GM19239 (cell line): ENCODE measurements at regions not wholly inside any gene's neighbourhood (a gene's known extent, or its start where the extent isn't known, plus 50 kb on each side); places are given as distances from the start of the nearest gene placed in this dataset.

ENCODE experiments used
- DNase-seq: peaks from one replicate; pipeline ENCODE4 v3.0.0; 2011; ENCODE audit warnings: low spot score; ENCODE audit not compliant: insufficient read length
- FAIRE-seq: peaks from 2 replicates; lab custom pipeline; 2011; peaks lifted over from hg19 to GRCh38; lab: Jason Lieb, UNC

DNA sequence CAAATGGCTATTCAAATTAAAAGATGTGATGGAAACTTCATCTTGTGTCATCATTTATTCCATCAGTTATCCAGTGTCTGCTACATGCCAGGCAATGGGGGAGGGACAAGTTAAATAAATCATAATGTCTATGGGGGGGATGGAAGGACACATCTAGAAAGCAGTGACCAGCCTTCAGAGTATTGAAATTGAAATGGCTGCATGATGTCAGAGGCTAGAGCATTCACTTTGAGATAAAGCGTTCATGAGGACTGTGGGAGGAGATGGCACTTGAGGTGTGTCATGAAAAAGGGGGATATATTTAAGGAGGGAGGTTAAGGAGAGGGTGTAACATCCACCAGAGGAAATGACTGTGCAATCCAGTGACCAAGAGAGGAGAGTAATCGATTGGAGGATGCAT is 50.6 kb downstream of the SLIT2 start:
- FAIRE-seq = no peak

DNA sequence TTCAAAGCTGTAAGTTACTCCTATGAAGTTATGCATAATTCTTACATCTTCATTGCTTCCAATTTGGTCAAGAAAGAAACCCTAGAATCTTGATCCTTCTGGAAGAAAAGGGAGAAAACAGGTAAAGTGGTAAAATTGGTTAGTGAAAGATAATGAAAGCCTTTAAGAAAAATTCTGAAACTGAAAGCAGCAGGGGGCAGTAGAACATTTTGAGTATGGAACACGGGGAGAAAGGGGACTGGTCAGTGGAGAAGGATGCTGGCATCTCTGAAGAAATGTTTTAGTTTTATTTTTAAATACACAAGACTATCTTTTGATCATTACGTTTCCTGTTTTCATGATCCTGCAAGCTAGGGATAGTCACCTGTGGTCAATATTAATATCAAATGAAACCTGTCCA is 54.3 kb downstream of the SLIT2 start:
- no peak for FAIRE-seq
- no peak for DNase-seq

More for the DNA sequence above, 50.6 kb downstream of the SLIT2 start:
- DNase-seq = no peak

DNA sequence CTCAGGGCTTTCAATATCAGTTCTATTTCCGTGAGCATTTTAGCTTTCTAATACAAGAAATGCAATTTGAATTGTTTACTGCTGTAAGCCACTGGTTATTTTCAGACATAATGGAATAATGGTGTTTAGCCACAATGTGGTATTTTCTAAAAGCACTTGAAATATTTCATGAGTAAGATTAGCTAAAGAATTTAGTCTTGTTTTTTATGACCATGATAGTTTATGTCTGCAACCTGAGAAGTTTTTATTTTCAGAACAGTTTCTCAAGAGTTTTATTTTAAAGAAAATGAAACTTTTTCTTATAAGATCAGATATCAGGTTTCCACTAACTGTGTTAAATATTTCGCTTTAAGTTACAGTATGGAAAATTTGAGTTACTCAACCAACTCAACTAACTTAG is 60.2 kb downstream of the SLIT2 start:
- DNase-seq (no peak), FAIRE-seq (no peak)

DNA sequence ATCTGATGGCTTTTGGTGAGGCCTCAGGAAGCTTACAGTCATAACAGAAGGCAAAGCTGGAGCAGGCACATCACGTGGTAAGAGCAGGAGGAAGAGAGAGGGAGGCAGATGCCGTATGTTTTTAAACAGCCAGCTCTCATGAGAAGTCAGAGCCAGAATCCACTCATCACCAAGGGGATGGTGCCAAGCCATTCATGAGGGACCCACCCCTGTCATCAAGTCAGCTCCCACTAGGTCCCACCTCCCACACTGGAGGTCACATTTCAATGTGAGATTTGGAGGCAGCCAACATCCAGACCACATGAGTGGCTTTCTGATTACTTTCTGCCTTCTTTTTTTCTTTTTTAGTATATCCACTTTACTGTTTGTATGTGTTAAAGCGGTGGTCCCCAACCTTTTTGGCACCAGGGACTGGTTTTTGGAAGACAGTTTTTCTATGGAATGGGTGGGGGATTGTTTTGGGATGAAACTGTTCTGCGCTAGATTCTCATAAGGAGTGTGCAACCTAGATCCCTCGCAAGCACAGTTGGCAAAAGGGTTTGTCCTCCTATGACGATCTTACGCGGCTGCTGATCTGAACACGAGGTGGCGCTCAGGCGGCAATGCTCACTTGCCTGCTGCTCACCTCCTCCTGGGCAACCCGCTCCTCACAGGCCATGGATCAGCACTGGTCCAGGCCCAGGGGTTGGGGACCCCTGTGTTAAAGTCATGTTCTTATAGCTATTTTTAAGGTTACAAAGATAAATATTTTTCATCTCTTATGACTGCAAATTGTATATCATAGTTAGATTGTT is 61.7 kb downstream of the SLIT2 start:
- FAIRE-seq = no peak
- DNase-seq = no peak

DNA sequence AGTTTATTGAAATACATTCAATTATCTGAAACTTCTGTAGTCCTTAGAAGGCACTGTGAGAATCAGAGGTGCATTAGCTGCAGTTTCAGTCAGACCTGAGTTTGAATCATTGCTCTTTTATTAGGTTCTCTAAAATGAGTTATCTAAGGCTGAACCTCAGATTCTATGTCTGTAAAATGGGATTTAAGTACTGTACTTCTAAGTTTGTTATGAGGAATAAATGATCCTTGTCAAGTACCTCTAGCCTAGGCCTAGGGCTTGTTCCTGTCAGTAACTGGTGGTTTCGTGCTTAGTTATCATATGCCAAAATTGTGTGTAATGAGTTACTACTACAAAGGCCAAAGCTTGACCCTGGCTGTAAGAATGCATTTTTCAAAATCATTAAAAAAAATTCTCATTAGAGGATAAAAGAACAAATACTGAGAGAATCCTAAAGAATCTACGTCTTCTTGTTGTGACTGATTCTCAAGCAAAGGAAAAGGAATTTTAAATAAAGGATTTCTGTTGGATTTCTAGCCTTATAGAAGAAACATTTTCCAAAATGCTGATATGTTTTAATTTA is 65.8 kb downstream of the SLIT2 start:
- FAIRE-seq = no peak

DNA sequence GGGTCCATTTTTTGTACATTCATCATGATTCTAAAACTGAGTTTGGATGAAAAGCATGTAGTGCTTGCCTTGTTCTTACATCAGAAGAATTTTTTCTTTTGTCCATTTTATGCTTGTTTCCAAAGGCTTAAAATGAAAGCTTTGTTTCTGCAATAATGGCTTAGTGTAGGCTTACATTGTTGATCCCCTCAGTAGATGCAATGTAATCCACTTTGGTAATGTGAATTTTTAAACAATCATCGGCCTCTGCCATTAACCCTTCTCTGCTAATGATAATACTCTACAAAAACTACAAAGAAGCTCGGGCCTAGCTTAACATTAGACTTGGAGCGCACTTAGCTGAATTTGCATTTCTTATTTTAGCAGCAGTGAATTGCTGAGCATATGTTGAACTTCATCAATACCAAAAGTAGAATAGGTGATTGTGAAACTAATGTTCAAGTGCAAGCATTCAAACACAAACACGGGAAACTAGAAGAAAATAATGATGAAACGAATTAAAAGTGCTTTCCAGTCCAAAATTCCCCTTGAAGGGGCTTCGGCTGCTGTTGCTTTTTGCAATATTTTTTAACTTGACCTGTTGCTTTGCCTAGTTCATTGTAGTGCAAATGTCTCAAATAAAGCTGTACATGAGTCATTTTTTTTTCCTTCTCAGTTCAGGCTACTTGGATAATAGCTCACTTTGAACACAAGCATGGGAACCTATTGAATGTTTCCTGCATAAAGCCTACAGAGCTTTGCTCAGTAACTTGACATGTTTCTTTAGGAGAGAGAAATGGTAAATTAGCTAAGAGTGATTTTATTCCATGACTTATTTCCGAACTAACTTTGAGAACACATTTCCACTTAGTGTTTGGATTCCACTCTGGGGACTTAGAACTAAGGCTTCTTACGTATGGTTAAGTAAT is 66.5 kb downstream of the SLIT2 start:
- no peak for DNase-seq
- FAIRE-seq = no peak

More for the DNA sequence above, 65.8 kb downstream of the SLIT2 start:
- no peak for DNase-seq

DNA sequence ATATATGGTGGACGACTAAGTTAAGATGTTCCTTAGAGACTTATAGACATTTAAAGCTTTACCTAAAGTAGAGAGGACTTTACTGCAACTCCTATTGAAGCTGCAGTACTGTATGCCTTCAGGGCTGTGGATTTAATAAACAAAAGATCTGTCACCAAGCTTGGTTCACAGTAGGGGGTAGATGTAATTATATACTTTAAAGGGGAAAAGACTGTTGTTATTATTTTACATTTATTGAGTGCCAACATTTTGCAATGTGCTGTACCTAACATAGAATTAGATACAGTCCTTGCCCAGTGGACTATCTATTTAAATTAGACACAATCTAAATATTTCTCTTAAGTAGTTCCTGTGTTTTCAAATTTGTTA is 67.2 kb downstream of the SLIT2 start:
- FAIRE-seq (no peak), DNase-seq (no peak)

DNA sequence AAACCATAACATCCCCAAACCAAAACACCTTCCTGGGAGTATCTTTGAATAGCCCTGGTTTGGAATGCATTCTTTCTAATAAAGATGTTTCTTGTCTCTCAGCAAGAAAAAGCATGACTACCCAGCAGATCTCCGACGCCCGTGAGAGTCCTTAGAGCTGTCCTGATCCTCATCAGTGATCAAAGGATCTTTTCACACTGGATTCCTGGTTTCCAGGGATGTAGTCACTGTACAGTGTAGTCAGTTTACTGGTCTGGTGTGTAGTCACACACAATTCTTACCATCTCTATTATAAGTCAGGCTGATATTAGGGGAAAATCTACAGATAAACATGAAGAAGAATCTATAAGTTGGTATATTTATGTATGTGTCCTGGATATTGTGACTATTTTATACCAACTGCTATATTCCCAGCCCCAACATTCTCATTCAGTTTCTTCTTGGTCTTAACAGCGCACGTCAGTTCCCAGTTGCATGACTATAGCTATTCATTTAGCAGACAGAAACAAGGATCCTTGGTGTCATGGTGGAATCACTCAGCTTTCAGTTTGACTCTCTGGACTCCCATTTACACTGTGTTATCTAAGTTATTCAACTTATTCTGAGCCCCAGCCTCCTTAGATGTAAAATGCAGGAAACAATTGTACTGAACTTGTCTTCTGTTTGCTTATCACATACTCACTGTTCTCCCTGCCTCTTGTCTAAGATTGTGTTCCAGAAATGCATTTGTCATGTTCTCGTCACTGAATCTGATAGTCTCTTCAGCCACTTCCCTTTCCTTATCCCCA is 68.3 kb downstream of the SLIT2 start:
- DNase-seq = no peak
- FAIRE-seq = no peak

DNA sequence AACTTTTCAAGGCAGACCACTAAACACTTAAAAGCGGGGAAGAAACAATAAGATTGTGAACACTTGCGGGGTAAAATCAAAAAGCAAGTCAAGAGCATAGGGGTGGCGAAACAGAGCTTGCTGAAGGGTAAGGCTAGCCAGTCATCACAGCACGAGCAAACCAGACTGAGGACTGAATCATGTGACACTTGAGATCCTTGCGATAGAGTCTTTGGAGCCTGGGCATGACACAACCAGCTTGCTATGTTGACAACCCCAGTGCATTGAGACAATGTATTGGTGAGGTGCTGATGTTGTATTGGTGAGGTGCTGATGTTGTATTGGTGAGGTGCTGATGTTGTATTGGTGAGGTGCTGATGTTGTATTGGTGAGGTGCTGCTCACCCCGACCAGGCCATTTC is 72.3 kb downstream of the SLIT2 start:
- no peak for DNase-seq
- no peak for FAIRE-seq

DNA sequence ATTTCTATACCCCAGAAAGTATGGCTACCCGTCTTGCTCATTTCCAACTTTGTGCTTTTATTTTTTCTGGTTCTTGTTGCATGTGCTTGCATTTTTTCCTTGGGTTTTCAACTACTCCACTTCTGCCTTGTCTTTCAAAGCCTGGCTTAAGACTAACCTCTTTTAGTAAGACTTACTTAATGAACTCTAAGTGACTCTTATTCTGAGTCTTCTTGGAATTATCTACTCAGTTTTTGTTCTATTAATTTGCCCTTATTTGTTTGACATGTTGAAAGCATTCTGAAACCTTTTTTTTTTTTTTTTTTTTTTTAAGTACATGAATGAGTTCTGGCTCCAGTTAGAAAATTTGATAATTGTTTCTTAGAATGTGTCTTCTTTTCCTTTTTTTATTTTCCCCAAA is 74.8 kb downstream of the SLIT2 start:
- DNase-seq = no peak
- FAIRE-seq = no peak

DNA sequence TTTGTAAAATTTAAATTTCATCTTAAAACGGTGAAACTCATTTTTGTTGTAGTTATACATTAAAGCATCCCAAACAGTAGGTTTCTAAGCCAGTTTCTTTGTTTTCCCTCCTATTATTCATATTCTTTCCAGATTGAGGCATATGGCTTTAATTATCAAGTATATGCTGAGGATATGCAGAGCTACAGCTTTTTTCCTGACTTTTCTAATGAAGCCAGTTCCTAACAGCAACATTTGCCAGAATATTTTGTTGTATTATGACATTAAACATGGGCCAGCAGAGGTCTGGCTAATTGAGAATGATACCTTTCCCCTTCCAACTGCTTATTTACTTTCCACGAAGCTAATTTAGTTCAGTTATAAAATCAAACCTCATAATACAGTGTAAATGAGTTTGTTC is 75.3 kb downstream of the SLIT2 start:
- no peak for DNase-seq
- FAIRE-seq = no peak

DNA sequence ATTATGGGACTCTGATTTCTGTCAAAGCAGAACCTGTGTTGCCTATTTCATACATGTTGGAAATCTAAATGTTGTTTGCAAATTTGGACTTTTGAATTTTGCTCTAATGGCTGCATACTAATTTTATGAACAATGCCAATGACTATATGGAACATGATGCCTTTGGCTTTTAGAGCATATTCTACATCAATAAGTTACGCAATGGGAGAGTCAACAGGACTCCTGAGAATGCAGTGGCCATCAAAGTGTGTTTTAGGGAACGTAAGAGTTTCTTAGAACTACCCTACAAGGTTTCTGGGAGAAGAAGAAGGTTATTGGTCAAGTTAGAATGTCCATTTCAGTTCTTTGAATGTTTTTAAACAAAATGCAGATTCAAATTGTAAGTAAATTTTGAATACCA is 76.1 kb downstream of the SLIT2 start:
- no peak for FAIRE-seq
- DNase-seq = no peak

DNA sequence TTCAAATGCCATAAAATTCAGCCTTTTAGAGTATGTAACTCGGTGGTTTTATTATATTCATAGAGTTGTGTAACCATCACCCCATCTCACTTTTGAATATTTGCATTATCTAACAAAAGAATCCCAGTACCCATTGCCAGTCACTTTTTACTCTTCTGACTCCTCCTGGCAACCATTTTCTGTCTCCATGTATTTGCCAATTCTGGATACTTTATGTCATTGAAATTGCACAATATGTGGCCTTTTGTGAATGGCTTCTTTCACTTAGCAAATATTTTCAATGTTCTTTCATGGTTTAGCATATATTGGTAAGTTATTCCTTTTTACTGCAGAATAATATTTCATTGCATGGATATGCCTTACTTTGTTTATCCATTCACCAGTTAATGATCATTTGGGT is 79.9 kb downstream of the SLIT2 start:
- DNase-seq = no peak
- no peak for FAIRE-seq

DNA sequence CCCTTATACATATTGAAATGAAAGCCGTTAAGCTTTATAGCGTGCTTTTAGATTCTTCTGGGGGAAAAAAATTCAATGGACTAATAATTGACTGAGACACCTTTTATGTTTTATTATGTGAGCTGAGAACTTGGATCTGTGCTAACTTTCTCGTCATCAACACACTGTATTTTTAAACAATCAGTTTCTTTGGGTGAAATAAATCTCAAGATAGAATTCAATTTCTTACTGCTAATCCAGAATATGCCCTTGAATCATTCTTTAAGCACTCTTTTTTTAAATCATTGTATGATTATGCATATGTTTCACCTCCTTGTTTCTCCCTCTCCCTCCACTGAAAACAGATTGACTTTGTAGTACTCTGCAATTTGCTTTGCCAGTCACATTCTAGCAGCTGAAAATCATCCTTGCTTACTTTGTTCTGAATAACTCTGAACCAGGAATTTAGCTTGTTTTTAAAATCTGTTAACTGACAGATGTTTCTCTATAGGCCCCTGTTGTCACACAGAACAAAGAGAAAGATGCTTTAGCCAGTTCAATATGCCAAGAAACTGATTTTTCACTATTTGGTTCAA is 81.5 kb downstream of the SLIT2 start:
- FAIRE-seq (no peak), DNase-seq (no peak)

DNA sequence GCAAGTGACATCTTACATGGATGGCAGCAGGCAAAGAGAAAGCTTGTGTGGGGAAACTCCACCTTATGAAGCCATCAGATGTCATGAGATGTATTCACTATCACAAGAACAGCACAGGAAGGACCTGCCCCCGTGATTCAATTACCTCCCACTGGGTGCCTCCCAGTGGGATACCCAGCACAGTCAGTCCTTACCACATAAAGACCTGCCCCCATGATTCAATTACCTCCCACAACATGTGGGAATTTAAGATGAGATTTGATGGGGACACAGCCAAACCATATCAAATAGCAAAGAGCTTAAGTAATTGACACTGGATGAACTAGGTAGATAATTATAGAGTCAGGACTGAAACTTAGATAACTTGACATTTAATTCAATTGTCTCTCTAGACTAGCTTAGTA is 85.6 kb downstream of the SLIT2 start:
- DNase-seq (no peak), FAIRE-seq (no peak)

DNA sequence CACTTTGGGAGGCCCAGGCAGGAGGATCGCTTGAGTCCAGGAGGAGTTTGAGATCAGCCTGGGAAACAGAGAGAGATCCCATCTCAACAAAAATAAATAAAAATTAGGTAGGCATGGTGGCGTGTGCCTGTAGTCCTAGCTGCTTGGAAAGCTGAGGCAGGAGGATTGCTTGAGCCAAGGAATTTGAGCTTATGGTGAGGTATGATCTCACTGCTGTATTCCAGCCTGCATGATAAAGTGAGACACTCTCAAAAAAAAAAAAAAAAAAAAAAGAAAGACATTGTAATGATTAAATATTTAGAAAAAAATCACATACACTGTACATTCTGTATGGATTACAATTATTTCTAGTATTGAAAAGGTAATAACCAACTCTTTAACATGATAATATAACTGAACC is 87.1 kb downstream of the SLIT2 start:
- FAIRE-seq = no peak

DNA sequence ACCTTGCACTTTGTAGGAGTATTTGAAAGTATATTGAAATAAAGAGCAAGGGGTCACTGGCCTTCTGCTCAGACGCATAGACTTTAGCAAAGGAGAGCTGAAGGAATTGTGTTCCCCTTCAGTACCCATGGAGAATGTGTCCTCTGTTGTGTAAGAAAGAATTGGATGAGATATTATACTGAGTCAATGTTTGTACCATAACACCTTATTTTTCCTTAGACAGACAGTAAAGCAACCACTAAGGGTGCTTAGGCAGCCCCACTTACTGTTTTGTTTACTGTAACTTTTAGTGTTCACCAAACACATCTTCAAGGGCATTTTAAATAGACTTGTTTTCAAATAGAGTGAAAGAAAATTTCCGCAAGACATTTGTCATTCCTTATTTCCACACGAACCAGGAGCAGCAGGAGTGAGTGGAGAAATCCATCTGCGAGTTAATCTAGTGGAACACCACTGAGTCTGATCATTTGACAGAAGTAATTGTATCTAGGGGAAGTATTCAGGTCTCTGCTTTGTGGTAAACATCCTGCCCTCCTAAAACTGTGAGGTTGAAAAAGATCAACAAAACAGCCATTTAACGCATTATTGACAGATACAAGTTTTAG is 89.5 kb downstream of the SLIT2 start:
- DNase-seq = no peak
- FAIRE-seq = no peak

More for the DNA sequence above, 87.1 kb downstream of the SLIT2 start:
- no peak for DNase-seq

DNA sequence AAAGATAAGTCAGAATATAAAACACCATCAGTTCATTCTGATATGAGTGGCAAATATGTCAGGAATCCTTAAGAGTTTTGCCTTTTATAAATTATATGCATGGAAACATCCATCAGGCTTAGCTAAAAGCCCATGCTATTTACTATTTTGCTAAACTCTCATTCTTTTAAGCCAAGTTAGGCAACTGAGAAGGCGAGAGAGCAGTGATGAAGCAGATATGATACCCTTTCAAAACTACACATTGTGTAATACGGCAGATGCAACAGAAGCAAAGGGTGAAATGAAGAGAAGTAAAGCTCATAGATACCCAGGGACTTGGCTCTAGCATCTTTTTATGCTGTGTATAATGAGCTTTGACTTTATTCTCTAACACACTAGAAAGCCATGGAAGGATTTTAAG is 95.8 kb downstream of the SLIT2 start:
- no peak for DNase-seq
- FAIRE-seq = no peak

DNA sequence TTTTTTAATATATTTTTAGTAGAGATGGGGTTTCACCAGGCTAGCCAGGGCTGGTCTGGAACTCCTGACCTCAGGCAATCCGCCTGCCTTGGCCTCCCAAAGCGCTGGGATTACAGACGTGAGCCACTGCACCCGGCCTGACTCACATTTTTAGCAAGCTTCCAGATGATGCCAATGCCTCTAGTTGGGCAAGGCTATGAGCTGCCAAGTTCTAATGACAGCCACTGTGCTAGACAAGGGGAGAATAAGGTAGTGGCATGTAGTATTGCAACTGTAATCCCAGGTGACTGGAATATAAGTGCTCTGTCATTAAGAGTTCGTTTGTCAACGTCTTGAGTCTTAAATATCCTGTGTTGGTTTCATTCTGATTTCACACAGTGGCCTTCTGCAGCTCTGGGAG is 96.7 kb downstream of the SLIT2 start:
- DNase-seq (no peak), FAIRE-seq (no peak)
